Left renal pelvis (tissue), 4 donors: ENCODE measurements at regions not wholly inside any gene's neighbourhood (a gene's known extent, or its start where the extent isn't known, plus 50 kb on each side); places are given as distances from the start of the nearest gene placed in this dataset.

ENCODE experiments used
- DNase-seq, 4 donors: peaks; one replicate each; pipeline ENCODE4 v3.0.0-alpha.2; 2013; ENCODE audit warnings: low read depth in 4 of 4, low spot score in 3 of 4

DNA sequence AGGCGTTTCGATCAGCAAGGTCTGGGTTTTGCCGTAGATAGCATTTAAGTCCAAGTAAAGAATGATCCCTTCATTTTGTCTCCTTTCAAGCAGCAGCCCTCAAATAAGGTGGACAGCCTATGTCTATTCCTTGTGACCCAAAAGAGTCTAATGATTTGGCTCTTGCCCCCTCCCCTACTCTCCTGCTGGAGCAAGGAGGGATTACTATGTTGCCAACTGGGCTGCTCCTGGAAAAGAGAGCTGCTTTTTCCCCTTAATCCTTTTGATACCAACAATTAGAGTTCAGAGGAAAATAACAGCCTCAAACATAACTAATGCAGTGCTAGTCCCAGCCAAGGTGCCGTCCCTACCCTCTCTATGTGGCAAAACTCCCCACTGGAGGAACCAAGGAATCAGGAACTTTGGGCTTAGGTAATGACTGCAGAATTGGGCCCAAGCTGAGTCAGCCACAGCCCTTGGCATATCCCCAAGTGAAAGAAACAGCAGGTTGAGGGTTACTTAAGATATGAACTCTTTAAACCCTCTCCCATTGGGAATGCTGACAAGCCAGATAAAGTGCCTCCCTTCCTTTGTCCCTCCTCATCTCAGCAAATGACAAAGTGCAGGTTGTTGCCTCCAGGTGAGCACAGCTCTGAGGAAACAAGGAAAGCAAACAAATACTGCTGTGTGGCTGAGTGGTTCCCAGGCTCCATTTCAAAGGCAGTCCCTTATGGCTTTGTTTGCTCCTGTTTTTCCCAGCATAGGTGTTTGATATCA is 643.7 kb downstream of the INHBA start:
- no peak for DNase-seq

DNA sequence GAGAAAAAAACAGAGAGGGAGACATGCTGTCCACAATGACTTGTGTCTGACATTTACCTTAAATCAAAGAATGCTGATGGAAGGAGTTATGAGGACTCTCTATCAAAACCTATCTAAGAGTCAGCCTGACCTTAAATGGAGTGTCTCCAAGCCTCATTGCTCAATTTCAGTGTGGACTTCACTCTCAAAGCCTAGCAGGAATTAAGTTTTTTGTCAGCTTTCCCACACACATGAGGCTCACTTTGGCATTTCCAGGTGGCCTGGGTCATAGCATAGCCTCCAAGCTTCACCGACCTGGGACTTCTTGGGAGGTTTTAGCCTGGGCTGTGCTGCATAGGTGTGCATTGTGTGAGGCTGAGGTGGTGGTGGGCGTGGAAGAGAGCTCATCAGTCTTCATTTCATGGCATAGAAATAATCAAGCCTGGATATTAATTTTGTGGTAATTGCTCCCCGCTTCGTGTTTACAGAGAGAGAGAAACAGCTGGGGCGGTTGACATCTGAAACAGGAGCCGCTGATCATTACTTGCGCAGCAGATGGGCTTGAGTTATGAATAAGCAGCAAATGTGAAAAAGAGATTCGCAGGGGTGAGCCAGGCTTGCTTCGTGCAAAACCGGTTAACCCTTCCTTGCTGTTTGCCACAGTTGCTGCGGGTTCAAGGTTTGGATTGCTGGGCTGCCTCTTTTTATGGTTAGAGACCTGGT is 647.8 kb downstream of the INHBA start:
- no peak for DNase-seq

DNA sequence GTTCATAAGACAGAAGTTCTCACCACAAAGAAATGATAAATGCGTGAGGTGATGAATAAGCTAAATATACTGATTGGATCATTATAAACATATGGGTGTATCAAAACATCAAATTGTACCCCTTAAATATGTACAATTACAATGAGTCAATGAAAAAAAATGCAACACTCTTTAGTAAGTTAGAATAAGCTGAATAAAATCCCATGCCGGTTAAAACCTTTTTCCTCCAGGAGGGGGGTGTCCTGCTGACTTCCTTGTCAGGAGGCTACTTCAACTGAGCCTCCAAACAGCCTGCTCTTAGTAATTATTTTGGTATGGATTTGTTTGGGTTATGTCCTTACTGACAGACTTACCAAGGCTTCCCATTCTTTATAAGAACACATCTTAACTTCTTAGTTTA is 649.1 kb downstream of the INHBA start:
- DNase-seq = no peak

DNA sequence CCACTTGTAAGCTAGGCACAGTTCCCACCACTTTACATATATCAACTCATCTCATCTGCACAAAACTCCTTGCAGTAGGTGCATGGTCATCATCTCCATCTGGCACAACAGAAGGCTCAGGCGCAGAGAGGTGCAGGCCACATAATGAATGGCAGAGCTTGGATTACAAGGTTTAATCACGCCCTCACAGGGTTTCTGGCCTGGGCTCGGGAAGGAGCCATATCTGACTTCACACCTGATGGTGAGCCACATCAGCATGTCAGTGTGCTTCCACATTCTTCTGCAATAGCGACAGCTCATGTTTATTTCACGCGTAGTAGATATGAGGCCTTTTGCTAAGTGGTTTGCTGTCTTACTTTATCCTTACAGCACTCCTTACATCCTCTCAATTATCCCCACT is 650.2 kb downstream of the INHBA start:
- DNase-seq = no peak

DNA sequence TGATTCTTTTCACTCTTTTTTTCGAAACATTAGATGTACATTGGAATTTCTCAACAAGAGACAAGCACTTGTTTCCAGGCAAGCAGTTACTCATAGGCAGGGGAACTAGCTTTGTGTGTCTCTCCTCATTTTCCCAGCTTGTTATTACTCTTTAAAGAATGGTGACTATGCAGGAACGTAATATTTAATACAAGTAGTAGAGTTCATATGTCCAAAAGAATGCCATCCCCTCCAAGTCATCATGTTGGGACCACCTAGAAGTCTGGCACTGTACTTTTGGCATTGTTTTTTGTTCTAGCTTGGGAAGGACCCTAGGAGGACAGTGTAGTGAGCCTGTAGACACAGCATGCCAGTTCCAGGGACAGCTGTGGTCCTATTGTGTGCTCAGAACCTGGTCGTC is 650.7 kb downstream of the INHBA start:
- no peak for DNase-seq

DNA sequence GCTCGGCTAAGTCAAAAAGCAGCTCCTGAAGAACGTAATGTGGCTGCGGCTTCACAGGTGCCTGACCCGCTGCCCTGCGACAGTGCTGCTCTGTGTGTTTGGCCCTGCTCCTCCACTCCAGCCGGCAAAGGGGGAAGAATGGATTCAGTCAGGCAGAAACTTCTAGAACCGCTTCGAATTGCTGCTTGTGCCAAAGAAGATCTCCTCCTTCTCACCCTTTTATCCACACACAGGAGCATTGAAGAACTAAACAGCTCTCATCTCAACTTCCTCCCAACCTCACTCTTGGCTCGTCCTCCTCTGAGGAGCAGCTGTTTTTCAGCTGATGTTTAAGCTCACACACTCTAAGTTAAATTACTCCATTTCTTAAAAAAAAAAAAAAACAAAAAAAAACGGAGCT is 651.4 kb downstream of the INHBA start:
- no peak for DNase-seq

DNA sequence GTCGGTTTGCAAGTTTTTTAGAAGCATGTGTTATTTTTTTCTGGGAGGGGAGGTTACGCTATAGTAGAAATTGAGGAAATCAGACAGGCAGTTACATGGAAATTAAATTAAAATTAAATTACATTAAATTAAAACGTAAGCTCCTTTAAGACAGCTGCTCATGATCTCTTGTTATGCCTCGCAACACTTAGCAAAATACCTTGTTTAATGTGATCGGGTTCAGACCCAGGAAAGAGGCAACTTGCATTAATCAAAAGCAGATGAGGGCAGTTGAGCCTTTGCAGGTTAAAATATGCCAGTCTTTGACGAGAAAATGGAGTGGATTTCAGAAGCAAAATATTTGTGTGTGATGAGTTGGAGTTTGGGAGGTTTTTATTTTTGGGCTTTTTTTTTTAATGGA is 651.8 kb downstream of the INHBA start:
- no peak for DNase-seq

DNA sequence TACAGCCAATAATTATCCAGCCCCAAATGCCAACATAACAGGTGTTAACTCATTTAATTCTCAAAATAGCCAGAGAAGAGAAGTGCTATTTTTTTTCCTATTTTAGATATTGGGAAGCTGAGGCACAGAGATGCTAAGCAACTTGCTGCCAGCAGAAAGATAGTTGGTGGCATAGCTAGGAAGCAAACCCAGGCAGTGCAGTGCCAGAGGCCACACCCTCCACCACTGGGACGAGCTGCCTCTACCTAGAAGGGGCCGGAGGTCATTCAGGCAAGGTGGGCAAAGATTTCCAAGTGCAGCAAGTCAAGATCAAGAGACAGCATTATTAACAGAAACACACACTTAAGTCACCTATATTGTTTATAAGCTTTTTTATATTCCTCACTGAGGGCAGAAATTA is 654.1 kb downstream of the INHBA start:
- DNase-seq = no peak

DNA sequence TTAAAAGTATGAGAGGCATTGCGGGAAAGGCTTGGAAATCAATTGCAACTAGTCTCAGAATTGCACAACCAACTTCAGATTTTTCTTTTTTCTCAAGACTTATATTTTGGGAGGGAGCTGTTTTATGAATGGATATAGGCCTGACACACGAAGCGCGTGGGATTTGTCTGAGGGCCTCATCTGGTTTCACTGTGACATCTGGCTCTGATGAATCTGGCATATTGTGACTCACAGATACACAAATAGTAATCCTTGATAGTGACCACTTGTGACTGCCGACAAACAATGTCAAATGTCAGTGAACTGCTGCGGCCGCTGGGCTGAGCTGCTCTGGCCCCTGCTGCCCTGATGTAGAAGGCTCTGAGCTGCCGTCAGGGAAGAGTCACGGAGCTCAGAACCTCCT is 655.1 kb downstream of the INHBA start:
- DNase-seq = no peak

DNA sequence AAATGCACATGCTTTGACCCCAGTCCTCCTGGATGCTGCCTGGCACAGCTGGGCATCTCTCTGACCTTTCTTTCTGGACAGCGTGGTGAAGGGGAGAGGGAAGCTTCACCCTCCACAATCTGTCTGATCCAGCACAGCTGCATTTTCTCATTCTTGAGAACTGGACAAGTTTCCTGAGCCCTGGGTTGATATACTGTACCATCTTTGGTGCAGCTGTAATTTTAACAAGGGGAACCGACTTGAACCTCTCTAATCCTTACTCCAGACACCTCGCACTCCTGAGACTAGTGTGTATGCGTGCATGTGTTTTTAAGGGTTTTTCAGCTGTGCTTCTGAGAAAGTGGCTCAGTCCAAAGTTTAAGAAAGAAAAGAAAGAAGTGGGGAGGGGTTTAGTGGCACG is 655.7 kb downstream of the INHBA start:
- no peak for DNase-seq

DNA sequence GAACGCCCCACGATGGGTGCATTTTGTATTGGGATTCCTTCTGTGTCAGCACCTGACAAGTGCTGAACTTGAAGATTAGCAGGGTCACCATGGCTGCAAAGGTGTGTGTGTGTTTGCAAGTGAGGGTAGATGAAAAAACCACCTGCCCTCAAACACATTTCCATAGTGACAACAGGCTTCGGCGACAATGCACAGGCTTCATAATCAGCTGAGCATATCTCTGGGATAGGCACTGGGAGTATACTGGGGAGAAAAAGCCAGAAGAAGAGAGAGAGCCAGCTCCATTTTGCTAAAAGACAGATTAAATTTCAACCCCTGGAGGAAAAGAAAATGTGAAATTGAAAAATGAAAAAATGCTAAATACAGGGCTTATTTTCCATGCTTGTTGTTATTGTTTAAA is 656.1 kb downstream of the INHBA start:
- no peak for DNase-seq

DNA sequence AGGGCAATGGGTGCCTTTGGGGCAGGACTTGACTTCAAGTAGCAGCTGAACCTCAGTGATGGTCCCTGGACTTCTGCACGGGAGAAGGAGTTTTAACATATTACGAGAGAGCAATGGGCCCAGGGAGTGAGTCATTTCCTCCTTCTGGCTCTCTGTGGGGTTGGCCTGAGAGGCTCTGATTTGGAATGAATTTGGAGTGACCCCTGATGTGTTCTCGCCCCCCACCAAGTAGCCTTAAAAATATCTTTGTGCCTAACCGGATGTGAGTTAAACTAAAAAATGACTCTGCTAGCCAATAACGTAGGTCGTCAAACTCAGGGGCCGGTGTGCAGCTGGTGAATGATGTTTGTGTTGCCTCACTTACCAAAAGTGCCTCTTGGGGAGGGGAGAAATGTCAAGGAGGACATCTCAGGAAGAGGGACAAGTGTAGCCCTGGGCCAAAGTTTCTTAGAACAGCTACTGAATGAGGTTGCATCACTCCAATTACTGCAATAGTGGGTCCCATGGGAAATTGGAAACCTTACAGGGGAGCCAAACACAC is 656.6 kb downstream of the INHBA start:
- DNase-seq = no peak

DNA sequence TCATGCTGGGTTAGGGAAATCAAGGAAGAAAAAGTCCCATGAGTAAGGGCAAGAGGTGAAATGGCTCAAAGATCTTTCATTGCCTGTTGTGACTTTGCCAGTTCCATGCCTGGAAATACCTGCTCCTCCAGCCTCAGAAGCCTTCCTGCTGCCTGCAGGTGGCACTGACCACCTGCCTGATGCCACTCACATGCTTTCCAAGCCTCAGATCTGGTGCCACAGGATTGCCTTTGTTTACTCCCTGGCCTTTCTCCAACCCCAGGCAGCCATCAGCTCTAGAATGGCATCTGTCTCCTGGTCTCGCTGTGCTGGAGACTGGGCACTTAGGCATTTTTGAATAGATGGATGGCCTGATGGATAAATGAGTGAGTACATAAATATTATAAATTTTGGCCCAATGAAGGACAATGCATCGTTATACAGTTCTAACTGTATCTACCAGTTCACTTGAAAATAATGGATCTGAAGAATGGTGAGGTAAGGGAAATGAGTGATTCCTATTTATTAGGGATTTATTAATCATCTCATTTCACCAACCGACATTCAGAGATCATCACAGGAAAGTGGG is 657.2 kb downstream of the INHBA start:
- DNase-seq = no peak

DNA sequence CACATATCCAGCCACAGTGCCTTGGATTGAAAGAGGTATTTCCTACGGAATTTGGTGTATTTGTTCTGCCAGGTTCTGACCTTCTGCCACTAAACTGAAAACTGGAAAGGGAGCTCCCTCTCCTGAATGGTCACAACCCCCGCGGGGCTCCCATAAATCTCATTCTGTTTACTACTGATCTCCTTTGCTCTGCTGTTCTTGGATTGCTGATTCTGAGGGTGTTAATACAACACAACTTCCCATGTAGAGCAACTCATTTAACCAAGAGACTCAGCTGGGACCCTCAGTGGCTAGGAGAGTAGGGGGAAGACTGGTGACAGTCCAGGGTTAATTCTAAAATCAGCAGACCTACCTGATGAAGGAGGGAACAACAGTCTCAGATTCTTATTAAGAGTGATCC is 662.9 kb downstream of the INHBA start:
- no peak for DNase-seq

DNA sequence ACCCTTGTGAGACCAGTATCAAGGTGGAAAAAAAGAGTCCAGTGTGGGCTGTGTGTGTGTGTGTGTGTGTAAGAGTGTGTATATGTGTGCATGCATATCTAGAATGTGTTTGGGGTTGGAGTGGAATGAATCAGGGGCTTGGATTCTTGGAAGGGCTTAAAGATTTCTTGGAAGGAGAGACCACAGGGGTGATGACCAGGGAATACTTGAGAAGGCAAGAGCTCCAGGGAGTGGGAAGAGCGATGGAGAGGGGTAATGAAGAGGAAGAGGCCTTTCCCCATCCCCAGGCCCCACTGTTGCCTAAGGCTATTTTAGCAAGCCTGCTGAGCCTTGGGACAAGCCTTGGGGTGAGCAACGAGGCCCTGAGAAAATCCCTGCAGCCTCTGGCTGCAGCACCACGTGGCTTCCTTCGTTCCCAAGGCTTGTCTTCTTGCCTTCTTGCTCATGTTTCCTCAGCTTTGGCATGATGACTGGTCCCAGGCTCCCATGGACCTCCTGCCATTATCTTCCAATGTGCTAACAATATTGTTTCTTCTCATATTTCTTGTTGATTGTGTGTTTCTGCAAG is 663.4 kb downstream of the INHBA start:
- DNase-seq = no peak

DNA sequence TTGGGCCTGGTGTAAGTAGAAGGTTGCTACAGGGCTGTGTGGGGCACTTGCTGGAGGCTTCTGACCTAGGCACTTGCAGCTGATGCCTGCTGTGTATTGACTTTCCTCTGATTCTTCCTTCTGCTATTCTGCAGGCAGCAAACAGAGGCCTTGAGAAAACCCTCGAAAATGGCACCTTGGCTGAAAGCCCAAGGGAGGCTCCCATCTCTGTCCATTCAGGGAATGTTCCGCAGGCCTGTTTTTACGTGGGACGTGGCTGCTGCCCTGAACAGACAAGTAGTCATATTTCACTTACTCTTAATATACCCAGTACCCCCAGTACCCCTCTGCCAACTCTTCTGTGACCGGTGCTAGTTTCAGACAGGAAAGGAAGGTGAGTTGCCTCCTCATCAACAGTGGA is 664.7 kb downstream of the INHBA start:
- no peak for DNase-seq

DNA sequence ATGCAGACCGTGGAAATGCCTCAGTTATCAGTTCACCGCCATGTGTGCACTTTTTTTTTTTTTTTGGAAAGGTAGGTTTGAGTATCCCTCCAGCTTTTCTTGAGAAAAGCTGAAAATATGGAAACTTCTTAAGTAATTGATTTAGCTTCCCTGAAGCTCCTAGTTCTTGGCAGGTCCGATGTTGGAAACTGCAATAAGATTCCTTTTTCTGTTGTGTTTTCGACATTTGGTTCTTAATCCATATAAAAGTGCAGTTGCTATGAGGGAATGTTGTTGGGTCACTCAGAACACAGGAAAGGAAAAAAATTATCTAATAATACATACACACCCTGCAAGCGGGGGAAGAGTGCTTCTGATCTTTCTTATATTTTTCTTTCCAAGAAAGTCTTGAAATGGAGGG is 665.2 kb downstream of the INHBA start:
- no peak for DNase-seq

DNA sequence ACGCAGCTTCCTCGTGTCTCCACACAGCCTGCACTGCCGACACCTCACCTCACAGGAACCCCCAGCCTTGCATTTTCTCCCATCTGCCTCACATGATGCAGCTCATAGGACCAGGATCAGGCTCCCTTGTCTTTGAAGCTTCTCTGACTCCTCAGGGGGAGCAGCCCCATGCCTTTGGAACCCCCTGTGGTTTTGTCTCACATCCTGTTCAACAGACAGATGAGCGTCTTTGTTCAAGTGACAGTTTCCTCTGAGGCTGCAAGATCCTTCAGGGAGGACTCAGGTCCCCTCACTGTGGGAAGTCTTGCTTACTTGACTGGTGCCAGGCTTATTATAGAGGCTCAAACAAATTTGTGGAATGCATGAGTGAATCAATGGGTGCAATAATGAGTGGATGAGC is 667.1 kb downstream of the INHBA start:
- no peak for DNase-seq

DNA sequence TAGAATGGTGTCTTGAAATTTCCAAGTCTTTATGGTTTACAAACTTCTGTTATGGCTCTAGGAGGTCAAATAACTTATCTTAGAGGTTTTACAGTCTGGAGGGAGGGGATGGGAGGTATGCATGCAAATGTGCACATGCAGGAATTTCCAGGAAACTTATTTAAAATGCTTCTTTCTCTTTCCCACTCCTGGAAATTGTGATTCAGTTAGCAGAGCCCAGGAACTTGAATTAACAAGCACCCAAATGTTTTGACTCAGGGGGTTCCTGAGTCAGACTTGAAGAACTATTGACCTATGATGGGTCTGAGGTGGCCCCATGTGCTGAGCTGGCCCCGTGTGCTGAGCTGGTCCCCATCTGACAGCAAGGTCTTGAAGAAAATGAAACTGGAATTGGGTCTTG is 669.4 kb downstream of the INHBA start:
- no peak for DNase-seq

DNA sequence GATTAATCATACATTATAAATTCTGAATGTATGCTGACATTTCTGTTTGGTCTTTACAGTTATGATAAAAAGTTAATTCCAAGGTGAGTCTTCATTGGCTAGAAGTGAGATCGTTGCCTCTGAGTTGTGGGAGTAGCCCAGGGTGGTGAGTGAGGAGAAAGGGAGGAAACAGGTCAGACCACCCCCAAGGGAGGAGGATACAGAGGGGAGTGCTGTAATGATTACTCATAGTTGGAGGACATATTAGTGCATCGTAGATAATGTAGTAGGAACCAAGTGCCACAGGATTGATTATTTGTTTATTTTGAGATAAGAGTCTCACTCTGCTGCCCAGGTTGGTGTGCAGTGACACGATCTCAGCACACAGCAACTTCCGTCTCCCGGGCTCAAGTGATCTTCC is 672.2 kb downstream of the INHBA start:
- DNase-seq = no peak

DNA sequence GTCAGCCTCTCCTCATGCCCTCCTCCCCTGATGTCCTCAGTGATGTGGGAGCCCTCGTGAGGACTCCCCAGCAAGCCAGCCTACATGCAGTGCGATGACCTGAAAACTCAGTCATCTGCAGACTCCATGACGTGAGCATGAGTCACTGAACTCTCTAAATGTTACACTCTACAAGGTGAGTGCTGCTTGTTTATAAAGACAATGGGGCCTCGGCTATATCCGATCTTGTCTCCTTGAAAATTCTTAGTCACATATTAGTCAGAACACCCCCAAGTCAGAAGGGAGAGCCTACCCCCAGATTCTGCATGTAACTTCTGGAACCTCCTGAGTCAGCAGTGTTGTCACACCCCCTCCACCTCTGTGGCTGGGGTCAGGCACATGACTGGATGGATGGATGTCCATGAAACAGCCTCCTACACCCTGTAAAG is 673.8 kb downstream of the INHBA start:
- DNase-seq = no peak

DNA sequence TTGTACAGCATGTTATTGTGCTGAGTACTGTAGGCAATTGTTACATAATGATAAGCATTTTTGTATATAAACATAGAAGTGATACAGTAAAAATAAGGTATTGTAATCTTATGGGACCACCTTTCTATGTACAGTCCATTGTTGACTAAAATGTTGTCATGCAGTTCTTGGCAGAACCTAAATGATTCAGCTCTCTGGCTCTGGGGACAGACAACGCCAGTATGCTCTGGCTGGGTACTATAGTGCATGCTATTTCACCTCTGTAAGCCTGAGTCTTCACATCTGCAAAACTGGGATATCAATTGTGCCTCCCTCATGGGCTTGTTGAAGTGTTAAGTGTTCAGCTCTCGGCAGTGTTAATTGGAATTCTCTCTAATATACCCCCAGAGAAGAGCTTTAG is 674.3 kb downstream of the INHBA start:
- DNase-seq = no peak
